HG03025 (cell line): ENCODE measurements at regions not wholly inside any gene's neighbourhood (a gene's known extent, or its start where the extent isn't known, plus 50 kb on each side); places are given as distances from the start of the nearest gene placed in this dataset.
"Not testable (repeated sequence)": the region's sequence is repeated elsewhere in the genome, so short reads cannot be mapped to it uniquely, and the experiment has no call there.

Experiments
- ATAC-seq: cut with Tn5 transposase; IDR thresholded peaks from one replicate; pipeline ENCODE4 v1.9.1; 2021; ENCODE audit warnings: mild to moderate bottlenecking, moderate library complexity; ENCODE audit not compliant: unreplicated experiment, low FRiP score

GRCh38 chr14:106377432-106377831, 851.0 kb downstream of the TMEM121 start:
- no peak for ATAC-seq

GRCh38 chr14:106378191-106378590, 851.8 kb downstream of the TMEM121 start:
- ATAC-seq = no peak

- ATAC-seq = no peak
These were observed 854.4 kb downstream of the TMEM121 start for GRCh38 chr14:106380740-106381139.

GRCh38 chr14:106389186-106389585, 862.8 kb downstream of the TMEM121 start:
- not testable (repeated sequence) for ATAC-seq

- no peak for ATAC-seq
These were observed 864.0 kb downstream of the TMEM121 start for GRCh38 chr14:106390401-106390800.

- ATAC-seq = no peak
These were observed 864.6 kb downstream of the TMEM121 start for GRCh38 chr14:106390947-106391346.

- ATAC-seq = no peak
These were observed 867.4 kb downstream of the TMEM121 start for GRCh38 chr14:106393742-106394141.

GRCh38 chr14:106395456-106396050, 869.2 kb downstream of the TMEM121 start:
- ATAC-seq = no peak

GRCh38 chr14:106396999-106397398, 870.6 kb downstream of the TMEM121 start:
- no peak for ATAC-seq

GRCh38 chr14:106398931-106399331, 872.5 kb downstream of the TMEM121 start:
- not testable (repeated sequence) for ATAC-seq

GRCh38 chr14:106401316-106401715, 874.9 kb downstream of the TMEM121 start:
- ATAC-seq = not testable (repeated sequence)

GRCh38 chr14:106410229-106410628, 883.8 kb downstream of the TMEM121 start:
- not testable (repeated sequence) for ATAC-seq

GRCh38 chr14:106414464-106414863, 888.1 kb downstream of the TMEM121 start:
- no peak for ATAC-seq

- no peak for ATAC-seq
These were observed 891.1 kb downstream of the TMEM121 start for GRCh38 chr14:106417224-106418049.

GRCh38 chr14:106419376-106419965, 893.1 kb downstream of the TMEM121 start:
- no peak for ATAC-seq

- ATAC-seq = not testable (repeated sequence)
These were observed 895.1 kb downstream of the TMEM121 start for GRCh38 chr14:106421431-106422033.

GRCh38 chr14:106422066-106422465, 895.7 kb downstream of the TMEM121 start:
- no peak for ATAC-seq

GRCh38 chr14:106425150-106425549, 898.8 kb downstream of the TMEM121 start:
- not testable (repeated sequence) for ATAC-seq

GRCh38 chr14:106436310-106436905, 910.0 kb downstream of the TMEM121 start:
- ATAC-seq = no peak

- ATAC-seq = no peak
These were observed 916.5 kb downstream of the TMEM121 start for GRCh38 chr14:106442857-106443256.

GRCh38 chr14:106455026-106455425, 928.6 kb downstream of the TMEM121 start:
- no peak for ATAC-seq
